ENCODE measurements at regions not wholly inside any gene's neighbourhood (a gene's known extent, or its start where the extent isn't known, plus 50 kb on each side); places are given as distances from the start of the nearest gene placed in this dataset.
"Not testable (repeated sequence)": the region's sequence is repeated elsewhere in the genome, so short reads cannot be mapped to it uniquely, and the experiment has no call there.

DNA sequence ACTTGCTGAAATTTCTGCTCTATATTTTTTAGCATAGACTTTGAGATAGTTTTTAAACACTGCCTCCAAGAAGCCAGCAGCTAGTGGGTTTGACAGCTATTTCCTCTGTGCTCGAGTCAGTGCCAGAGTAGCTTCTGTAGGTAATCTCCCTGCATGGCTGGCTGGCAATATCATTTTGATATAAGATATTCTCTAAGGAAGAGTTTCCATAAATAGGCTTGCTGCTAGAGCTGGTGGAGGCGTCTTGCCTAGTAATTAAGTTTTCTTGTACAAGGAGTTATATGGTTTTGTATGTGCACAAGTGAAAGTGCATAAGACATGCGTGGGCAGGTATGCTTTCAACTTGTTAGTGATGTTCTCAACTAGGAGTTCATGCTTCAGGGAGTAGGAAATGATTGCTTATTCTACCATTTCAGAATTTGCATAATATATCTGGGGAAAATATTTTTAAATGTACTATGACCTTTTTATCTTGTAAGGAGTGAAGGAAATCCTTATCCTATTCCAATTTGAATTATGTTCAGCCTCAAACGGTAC, 74.1 kb upstream of the CCL21 start:
- DNase-seq = no peak

- no peak for DNase-seq
Observed at GRCh38 chr9:34782372-34782771, 72.4 kb upstream of the CCL21 start.

DNA sequence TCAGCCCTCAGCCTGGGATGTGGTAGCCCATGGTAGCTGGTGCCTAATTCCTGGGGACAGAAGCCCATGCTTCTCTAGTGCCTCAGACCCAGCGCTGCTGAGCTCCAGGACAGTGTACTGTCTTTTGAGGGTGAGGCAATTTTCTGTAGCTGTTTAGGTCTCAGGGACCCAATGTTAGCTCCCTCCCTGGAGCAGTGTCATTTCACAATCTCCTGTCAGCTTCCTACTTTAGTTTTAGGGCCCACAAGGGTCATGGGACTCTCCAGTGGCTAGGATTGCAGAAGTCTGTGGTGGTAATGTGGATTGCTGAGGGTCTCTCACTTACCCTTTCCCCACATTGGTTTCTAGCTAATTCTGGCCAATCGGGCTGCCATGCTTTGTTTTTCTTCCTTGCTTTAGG, 67.7 kb upstream of the CCL21 start:
- no peak for DNase-seq

- DNase-seq = no peak
Observed at GRCh38 chr9:34773955-34774354, 64.0 kb upstream of the CCL21 start.

DNA sequence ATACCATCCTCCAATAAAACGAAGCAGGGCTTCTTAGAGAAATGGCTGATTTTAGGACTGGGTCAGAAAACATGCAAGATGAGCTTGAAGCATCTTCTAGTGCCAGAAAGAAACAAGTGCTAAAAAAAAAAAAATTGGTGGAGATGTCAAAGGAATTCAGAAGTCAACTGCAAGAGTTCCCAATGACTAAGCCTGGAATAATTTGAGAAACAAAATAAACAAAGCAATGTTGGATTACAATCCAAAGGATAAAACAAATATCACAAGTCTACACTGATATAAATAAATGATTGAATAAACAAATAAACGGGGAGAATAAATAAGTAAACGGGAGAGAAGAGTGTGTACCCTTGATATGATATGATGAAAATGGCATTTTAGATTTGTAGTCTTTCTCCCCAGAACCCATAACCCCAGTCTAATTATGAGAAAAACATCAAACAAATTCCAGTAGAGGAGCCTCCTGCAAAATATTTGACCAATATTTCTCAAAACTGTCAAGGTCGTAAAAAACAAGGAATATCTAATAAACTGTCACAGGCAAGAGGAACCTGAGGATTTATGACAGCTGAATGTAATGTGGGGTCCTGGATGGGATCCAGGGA, 63.5 kb upstream of the CCL21 start:
- no peak for DNase-seq

GRCh38 chr9:34771007-34771406, 61.1 kb upstream of the CCL21 start:
- no peak for DNase-seq

GRCh38 chr9:34767087-34767486, 57.2 kb upstream of the CCL21 start:
- not testable (repeated sequence) for DNase-seq

DNA sequence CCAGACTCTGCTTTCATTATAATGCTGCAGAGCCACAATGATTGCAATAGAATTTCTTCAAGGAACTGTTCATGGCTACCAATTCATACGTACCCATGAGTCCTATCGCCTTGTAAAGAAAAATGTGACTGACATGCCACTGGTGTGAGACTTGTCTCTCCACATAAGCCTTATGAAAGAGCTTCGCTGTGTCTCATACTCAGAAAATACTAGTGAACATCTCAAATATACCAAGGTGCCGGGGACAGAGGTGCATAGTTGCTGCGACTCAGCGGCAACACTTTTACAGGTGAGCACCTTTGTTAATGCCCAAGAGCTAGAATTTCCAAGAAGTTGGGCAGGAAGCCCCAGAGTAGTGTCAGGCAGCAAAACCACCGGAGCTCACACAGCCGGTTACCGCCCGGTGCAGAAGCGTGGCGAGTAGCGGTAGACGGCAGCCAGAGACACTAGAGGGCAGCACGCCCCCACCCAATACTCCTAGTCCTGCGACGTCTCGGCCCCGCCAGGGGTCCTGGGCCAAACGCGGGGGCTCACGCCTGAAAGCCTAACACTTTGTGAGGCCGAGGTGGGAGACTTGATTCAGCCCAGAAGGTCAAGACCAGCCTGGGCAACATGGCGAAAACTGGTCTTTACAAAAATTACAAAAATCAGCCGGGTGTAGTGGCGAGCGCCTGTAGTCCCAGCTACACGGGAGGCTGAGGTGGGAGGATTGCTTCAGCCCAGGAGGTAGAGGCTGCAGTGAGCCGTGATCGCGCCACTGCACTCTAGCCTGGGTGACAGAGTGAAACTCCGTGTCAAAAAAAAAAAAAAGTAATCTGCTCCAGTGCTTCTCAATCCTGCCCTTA, 50.5 kb upstream of the CCL21 start:
- peak; percentile 50 for DNase-seq
